OCI-LY7 (cell line): ENCODE measurements at regions not wholly inside any gene's neighbourhood (a gene's known extent, or its start where the extent isn't known, plus 50 kb on each side); places are given as distances from the start of the nearest gene placed in this dataset.

ENCODE experiments used
- BruUV-seq: library from RNA; stranded (reverse); fragments of 400-500 nt; replicated peaks from 2 replicates; lab custom pipeline; 2021; lab: Mats Ljungman, UMichigan
- CTCF ChIA-PET: fragments of 300-600 bp; sonication (Branson Sonifier 250); formaldehyde crosslinking; loops from one replicate; lab custom pipeline; 2022; ENCODE audit warnings: antibody characterized with exemption; ENCODE audit not compliant: unreplicated experiment; lab: Charles Lee
- POLR2A ChIA-PET: fragments of 300-600 bp; sonication (Branson Sonifier 250); formaldehyde crosslinking; loops from one replicate; lab custom pipeline; 2022; ENCODE audit warnings: antibody characterized with exemption; lab: Charles Lee
- DNase-seq: peaks from one replicate; pipeline ENCODE4 v3.0.0-alpha.2; 2015; ENCODE audit warnings: low spot score
- H2AFZ ChIP-seq: fragments of 200-600 bp; sonication (generic), shearing (Covaris generic); 2 replicates; pipeline ENCODE4 v1.6.1; 2014; ENCODE audit warnings: mild to moderate bottlenecking, antibody characterized with exemption, low read length, moderate library complexity
- H3K27ac ChIP-seq: fragments of 200-600 bp; sonication (generic); 2 replicates; pipeline ENCODE4 v1.5.1; 2014; ENCODE audit warnings: mixed run types, low read depth, mild to moderate bottlenecking, moderate library complexity, low read length, inconsistent platforms; ENCODE audit not compliant: poor library complexity, severe bottlenecking
- H3K36me3 ChIP-seq: fragments of 200-600 bp; sonication (generic); 2 replicates; pipeline ENCODE4 v1.6.1; 2014; ENCODE audit warnings: mild to moderate bottlenecking, antibody characterized with exemption, low read length, moderate library complexity, mixed read lengths; ENCODE audit not compliant: insufficient read depth
- H3K4me1 ChIP-seq: fragments of 200-600 bp; sonication (generic); 2 replicates; pipeline ENCODE4 v1.5.1; 2014; ENCODE audit warnings: mild to moderate bottlenecking, low read length; ENCODE audit not compliant: insufficient read depth, poor library complexity, severe bottlenecking
- H3K4me2 ChIP-seq: fragments of 200-600 bp; sonication (generic); 2 replicates; pipeline ENCODE4 v1.6.1; 2014; ENCODE audit warnings: mild to moderate bottlenecking, low read length
- H3K4me3 ChIP-seq: fragments of 200-600 bp; sonication (generic); 2 replicates; pipeline ENCODE4 v1.5.1; 2014; ENCODE audit warnings: mild to moderate bottlenecking, low read depth, low read length; ENCODE audit not compliant: poor library complexity, severe bottlenecking
- H3K79me2 ChIP-seq: fragments of 200-600 bp; sonication (generic); 2 replicates; pipeline ENCODE4 v1.6.1; 2016; ENCODE audit warnings: low read depth, mild to moderate bottlenecking, low read length, moderate library complexity, mixed read lengths; ENCODE audit not compliant: insufficient read depth
- H3K9me2 ChIP-seq: fragments of 200-600 bp; sonication (generic); 2 replicates; pipeline ENCODE4 v1.6.1; 2016; ENCODE audit warnings: mild to moderate bottlenecking, low read length, mixed read lengths; ENCODE audit not compliant: insufficient read depth
- H3K9me3 ChIP-seq: fragments of 200-600 bp; sonication (generic); 2 replicates; pipeline ENCODE4 v1.6.1; 2014; ENCODE audit warnings: mild to moderate bottlenecking, mixed run types, low read length, mixed read lengths
- H4K20me1 ChIP-seq: fragments of 200-600 bp; sonication (generic); 2 replicates; pipeline ENCODE4 v1.6.1; 2014; ENCODE audit warnings: mild to moderate bottlenecking, antibody characterized with exemption, low read length, moderate library complexity, mixed read lengths; ENCODE audit not compliant: insufficient read depth
- CTCF ChIP-seq: fragments of 200-600 bp; sonication (generic); conservative IDR thresholded peaks from 2 replicates; pipeline ENCODE4 v1.5.1; 2014; ENCODE audit warnings: mild to moderate bottlenecking, antibody characterized with exemption, low read length, moderate library complexity, mixed read lengths
- EZH2phosphoT487 ChIP-seq: fragments of 200-600 bp; sonication (generic); IDR thresholded peaks from 2 replicates; pipeline ENCODE4 v1.6.1; 2018; ENCODE audit warnings: low read depth, borderline replicate concordance, mild to moderate bottlenecking, mixed run types, antibody characterized with exemption, low read length, moderate library complexity, mixed read lengths
- intact Hi-C: fragments of 100-400 bp; cut with micrococcal nuclease; formaldehyde crosslinking; loops from one replicate; pipeline ENCODE4 v1.10.0; 2022; ENCODE audit not compliant: unreplicated experiment

- no TSS peak for BruUV-seq
- TF ChIP-seq CTCF = no peak
- no peak for TF ChIP-seq EZH2phosphoT487
- intact Hi-C loops = no loop called here
- H3K4me1 ChIP-seq = no peaks in the 10 kb centered on the region
- no peaks in the 10 kb centered on the region for H3K79me2 ChIP-seq
- no peaks in the 10 kb centered on the region for H3K36me3 ChIP-seq
- CTCF ChIA-PET = no interaction called here
- H3K27ac ChIP-seq = no peak overlapping the region
- H3K9me3 ChIP-seq = no peaks in the 10 kb centered on the region
- no peaks in the 10 kb centered on the region for H4K20me1 ChIP-seq
- no peak overlapping the region for H2AFZ ChIP-seq
- no peak overlapping the region for H3K4me3 ChIP-seq
- POLR2A ChIA-PET = interaction anchor here (0.7 kb wide), 1 partner anchor 163 kb away, joined by 3 read pairs; no protein-coding TSS in a partner anchor
- H3K9me2 ChIP-seq = no peaks in the 10 kb centered on the region
- H3K4me2 ChIP-seq = no peak overlapping the region
- DNase-seq = no peak
These were observed 330.2 kb downstream of the RBM43 start for GRCh38 chr2:150931451-150931850.

GRCh38 chr2:150925611-150926010 is 336.1 kb downstream of the RBM43 start:
- Histone ChIP-seq H4K20me1 (no peaks in the 10 kb centered on the region; the same call in 1 of the 2 replicates), H3K4me3 (no peak overlapping the region), H3K9me2 (no peaks in the 10 kb centered on the region), H3K4me2 (no peak overlapping the region), H2AFZ (no peak overlapping the region), H3K79me2 (no peaks in the 10 kb centered on the region), H3K9me3 (no peaks in the 10 kb centered on the region), H3K36me3 (no peaks in the 10 kb centered on the region), H3K27ac (no peak overlapping the region), H3K4me1 (no peaks in the 10 kb centered on the region)
- ChIA-PET CTCF (no interaction called here), POLR2A (no interaction called here)
- no TSS peak for BruUV-seq
- TF ChIP-seq CTCF = no peak
- no peak for TF ChIP-seq EZH2phosphoT487
- intact Hi-C loops = no loop called here
- DNase-seq = no peak

GRCh38 chr2:150924878-150925277 is 336.8 kb downstream of the RBM43 start:
- POLR2A ChIA-PET = interaction anchor here (1.4 kb wide), 1 partner anchor 10 kb away, joined by 4 read pairs; no protein-coding TSS in a partner anchor
- CTCF ChIA-PET = no interaction called here
- BruUV-seq = no TSS peak
- no peak overlapping the region for H3K27ac ChIP-seq
- H3K36me3 ChIP-seq = no peaks in the 10 kb centered on the region
- no peaks in the 10 kb centered on the region for H3K9me2 ChIP-seq
- H4K20me1 ChIP-seq = no peaks in the 10 kb centered on the region; the same call in 1 of the 2 replicates
- H3K4me3 ChIP-seq = no peak overlapping the region
- no peak for TF ChIP-seq CTCF
- TF ChIP-seq EZH2phosphoT487 = no peak
- H3K4me1 ChIP-seq = no peaks in the 10 kb centered on the region
- intact Hi-C loops = no loop called here
- no peaks in the 10 kb centered on the region for H3K79me2 ChIP-seq
- no peaks in the 10 kb centered on the region for H3K9me3 ChIP-seq
- no peak overlapping the region for H2AFZ ChIP-seq
- H3K4me2 ChIP-seq = no peak overlapping the region
- no peak for DNase-seq
